GM19035 (cell line): ENCODE measurements at regions not wholly inside any gene's neighbourhood (a gene's known extent, or its start where the extent isn't known, plus 50 kb on each side); places are given as distances from the start of the nearest gene placed in this dataset.
"Not testable (repeated sequence)": the region's sequence is repeated elsewhere in the genome, so short reads cannot be mapped to it uniquely, and the experiment has no call there.

Source experiments
- ATAC-seq: cut with Tn5 transposase; IDR thresholded peaks from one replicate; pipeline ENCODE4 v1.9.1; 2021; ENCODE audit not compliant: unreplicated experiment

GRCh38 chr9:61817127-61817705 is 627.4 kb downstream of the SPATA31A7 start:
- ATAC-seq = not testable (repeated sequence)

GRCh38 chr9:61853624-61854259 is 663.9 kb downstream of the SPATA31A7 start:
- ATAC-seq = peak; percentile 73

- ATAC-seq = not testable (repeated sequence)
These were observed 664.4 kb downstream of the SPATA31A7 start for GRCh38 chr9:61854260-61854640.

- ATAC-seq = peak; percentile 75
These were observed 666.4 kb downstream of the SPATA31A7 start for GRCh38 chr9:61856283-61856682.

- not testable (repeated sequence) for ATAC-seq
These were observed 667.1 kb downstream of the SPATA31A7 start for GRCh38 chr9:61856858-61857453.

- ATAC-seq = peak; percentile 85
These were observed 668.0 kb downstream of the SPATA31A7 start for GRCh38 chr9:61857709-61858351.

GRCh38 chr9:61862431-61862971 is 672.7 kb downstream of the SPATA31A7 start:
- not testable (repeated sequence) for ATAC-seq

GRCh38 chr9:61864463-61864862 is 674.6 kb downstream of the SPATA31A7 start:
- ATAC-seq = not testable (repeated sequence)

GRCh38 chr9:61868965-61869364 is 679.1 kb downstream of the SPATA31A7 start:
- ATAC-seq = not testable (repeated sequence)

GRCh38 chr9:61872329-61872728 is 682.5 kb downstream of the SPATA31A7 start:
- not testable (repeated sequence) for ATAC-seq
